ENCODE measurements at regions not wholly inside any gene's neighbourhood (a gene's known extent, or its start where the extent isn't known, plus 50 kb on each side); places are given as distances from the start of the nearest gene placed in this dataset.

DNA sequence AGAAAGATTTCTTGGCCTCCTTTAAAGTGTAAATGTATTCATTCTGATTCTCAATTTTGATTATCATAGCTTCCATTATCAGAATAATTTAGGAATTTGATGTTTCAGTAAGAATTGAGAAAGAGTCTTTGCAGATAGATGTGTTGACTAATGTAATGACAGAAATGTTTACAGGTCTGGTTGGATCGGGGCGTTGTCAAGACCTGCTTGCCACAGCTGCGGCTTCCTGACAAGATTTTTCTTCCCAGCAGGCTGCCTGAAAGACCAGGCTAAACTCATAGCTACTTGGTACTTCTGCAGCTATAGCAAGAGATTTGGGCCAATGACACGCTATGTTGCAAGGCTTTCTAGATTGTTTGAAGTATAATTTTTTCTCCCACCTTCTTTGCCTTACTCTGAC is 91.5 kb upstream of the ANKRD50 start:
- Histone ChIP-seq H3K79me2 (ENCODE audit: control insufficient read depth, insufficient read depth, low read length) (no peaks in the 10 kb centered on the region), H3K4me1 (replicated peaks in 1 of 2; ENCODE audit: control insufficient read depth in 2 of 2, insufficient read depth in 2 of 2, low read length in 2 of 2) (no peaks in the 10 kb centered on the region), H4K20me1 (replicated peaks; ENCODE audit: control insufficient read depth, insufficient read depth, low read length) (no peaks in the 10 kb centered on the region), H3K4me2 (ENCODE audit: insufficient read depth, low read length) (no peak overlapping the region), H3K9ac (ENCODE audit: insufficient read depth in 1 of 2, low read depth in 2 of 2, low read length in 2 of 2) (no peak overlapping the region), H3K27me3 (ENCODE audit: control insufficient read depth in 2 of 2, insufficient read depth in 2 of 2, low read length in 2 of 2) (no peaks in the 10 kb centered on the region), H3K4me3 (no peak overlapping the region), H3K27ac (ENCODE audit: extremely low read depth, low read depth, low read length) (no peak overlapping the region), H3K9me3 (replicated peaks; ENCODE audit: control insufficient read depth, insufficient read depth, low read depth, low read length) (0 out of 2 replicates have a peak, but pooled peaks cover 2% of the 10 kb centered on the region), H2AFZ (ENCODE audit: low read depth, low read length) (no peak overlapping the region), H3K36me3 (ENCODE audit: control insufficient read depth, insufficient read depth, low read length) (no peaks in the 10 kb centered on the region), H3K9me1 (ENCODE audit: control insufficient read depth, insufficient read depth, low read length) (no peaks in the 10 kb centered on the region)
- no peak for ATAC-seq
- DNase-seq (ENCODE audit: extremely low read depth in 1 of 4, low spot score in 3 of 4) = no peak
- WGBS (ENCODE audit: insufficient coverage, low coverage, missing lambda C conversion rate) = 0% methylated on average over 4 of the region's 4 CpGs
- intact Hi-C loops (cut with micrococcal nuclease) (no loop called here), in situ Hi-C loops (cut with MboI) (no loop called here)
- CTCF ChIA-PET (ENCODE audit: low intra/inter-chr PET ratio) = no interaction called here
- no TSS peak for BruUV-seq (replicated peaks)
- no peak for FAIRE-seq
- no peak for TF ChIP-seq ATF7 (IDR thresholded peaks at IDR 0.05)
- TF ChIP-seq CTBP1 (IDR thresholded peaks at IDR 0.05; ENCODE audit: borderline replicate concordance) = no peak
- no peak for TF ChIP-seq HDAC6 (IDR thresholded peaks at IDR 0.05; ENCODE audit: low read depth, low read length)
- TF ChIP-seq, protein P1, sequence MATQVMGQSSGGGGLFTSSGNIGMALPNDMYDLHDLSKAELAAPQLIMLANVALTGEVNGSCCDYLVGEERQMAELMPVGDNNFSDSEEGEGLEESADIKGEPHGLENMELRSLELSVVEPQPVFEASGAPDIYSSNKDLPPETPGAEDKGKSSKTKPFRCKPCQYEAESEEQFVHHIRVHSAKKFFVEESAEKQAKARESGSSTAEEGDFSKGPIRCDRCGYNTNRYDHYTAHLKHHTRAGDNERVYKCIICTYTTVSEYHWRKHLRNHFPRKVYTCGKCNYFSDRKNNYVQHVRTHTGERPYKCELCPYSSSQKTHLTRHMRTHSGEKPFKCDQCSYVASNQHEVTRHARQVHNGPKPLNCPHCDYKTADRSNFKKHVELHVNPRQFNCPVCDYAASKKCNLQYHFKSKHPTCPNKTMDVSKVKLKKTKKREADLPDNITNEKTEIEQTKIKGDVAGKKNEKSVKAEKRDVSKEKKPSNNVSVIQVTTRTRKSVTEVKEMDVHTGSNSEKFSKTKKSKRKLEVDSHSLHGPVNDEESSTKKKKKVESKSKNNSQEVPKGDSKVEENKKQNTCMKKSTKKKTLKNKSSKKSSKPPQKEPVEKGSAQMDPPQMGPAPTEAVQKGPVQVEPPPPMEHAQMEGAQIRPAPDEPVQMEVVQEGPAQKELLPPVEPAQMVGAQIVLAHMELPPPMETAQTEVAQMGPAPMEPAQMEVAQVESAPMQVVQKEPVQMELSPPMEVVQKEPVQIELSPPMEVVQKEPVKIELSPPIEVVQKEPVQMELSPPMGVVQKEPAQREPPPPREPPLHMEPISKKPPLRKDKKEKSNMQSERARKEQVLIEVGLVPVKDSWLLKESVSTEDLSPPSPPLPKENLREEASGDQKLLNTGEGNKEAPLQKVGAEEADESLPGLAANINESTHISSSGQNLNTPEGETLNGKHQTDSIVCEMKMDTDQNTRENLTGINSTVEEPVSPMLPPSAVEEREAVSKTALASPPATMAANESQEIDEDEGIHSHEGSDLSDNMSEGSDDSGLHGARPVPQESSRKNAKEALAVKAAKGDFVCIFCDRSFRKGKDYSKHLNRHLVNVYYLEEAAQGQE (IDR thresholded peaks at IDR 0.05; ENCODE audit: borderline replicate concordance) = no peak
- TF ChIP-seq, protein P1 (CRISPR knock-in tag; IDR thresholded peaks at IDR 0.05; ENCODE audit: low read depth) = no peak
- TF ChIP-seq NCOA1 (IDR thresholded peaks at IDR 0.05; ENCODE audit: low read depth) = no peak
- TF ChIP-seq MBD2 (IDR thresholded peaks at IDR 0.05; ENCODE audit: borderline replicate concordance, low read depth) = no peak
- no peak for TF ChIP-seq ZNF766 (CRISPR knock-in tag; conservative IDR thresholded peaks at IDR 0.05)
- TF ChIP-seq HOMEZ (CRISPR knock-in tag; IDR thresholded peaks at IDR 0.05) = no peak
- no peak for TF ChIP-seq NFE2L1 (tag; IDR thresholded peaks at IDR 0.05; ENCODE audit: borderline replicate concordance, low read depth)
- POLR2A ChIA-PET = no interaction called here
